GM18502 (cell line): ENCODE measurements at regions not wholly inside any gene's neighbourhood (a gene's known extent, or its start where the extent isn't known, plus 50 kb on each side); places are given as distances from the start of the nearest gene placed in this dataset.
A peak's percentile ranks its signal among the peaks of the same experiment; 100 is the strongest.

Experiments
- ATAC-seq: cut with Tn5 transposase; IDR thresholded peaks from one replicate; pipeline ENCODE4 v1.9.1; 2021; ENCODE audit warnings: mild to moderate bottlenecking; ENCODE audit not compliant: unreplicated experiment, poor library complexity

GRCh38 chr14:97532052-97532451, 734.9 kb downstream of the VRK1 start:
- ATAC-seq = no peak

GRCh38 chr14:97536421-97536820, 739.2 kb downstream of the VRK1 start:
- no peak for ATAC-seq

GRCh38 chr14:97538749-97539410, 741.7 kb downstream of the VRK1 start:
- ATAC-seq = no peak

- no peak for ATAC-seq
These were observed 742.2 kb downstream of the VRK1 start for GRCh38 chr14:97539411-97539795.

- no peak for ATAC-seq
These were observed 742.7 kb downstream of the VRK1 start for GRCh38 chr14:97539884-97540283.

GRCh38 chr14:97543221-97543620, 746.0 kb downstream of the VRK1 start:
- no peak for ATAC-seq

GRCh38 chr14:97543816-97544215, 746.6 kb downstream of the VRK1 start:
- no peak for ATAC-seq

GRCh38 chr14:97544571-97544970, 747.4 kb downstream of the VRK1 start:
- ATAC-seq = peak; percentile 48

GRCh38 chr14:97546491-97547230, 749.5 kb downstream of the VRK1 start:
- ATAC-seq = no peak

GRCh38 chr14:97550463-97550862, 753.3 kb downstream of the VRK1 start:
- ATAC-seq = no peak

- no peak for ATAC-seq
These were observed 757.4 kb downstream of the VRK1 start for GRCh38 chr14:97554597-97554996.

- ATAC-seq = no peak
These were observed 767.2 kb downstream of the VRK1 start for GRCh38 chr14:97564334-97564733.

- no peak for ATAC-seq
These were observed 774.0 kb downstream of the VRK1 start for GRCh38 chr14:97571201-97571600.

GRCh38 chr14:97571866-97572555, 774.8 kb downstream of the VRK1 start:
- ATAC-seq = no peak

- ATAC-seq = no peak
These were observed 775.6 kb downstream of the VRK1 start for GRCh38 chr14:97572583-97573458.

- no peak for ATAC-seq
These were observed 778.5 kb downstream of the VRK1 start for GRCh38 chr14:97575677-97576076.

- no peak for ATAC-seq
These were observed 781.9 kb downstream of the VRK1 start for GRCh38 chr14:97578982-97579548.

GRCh38 chr14:97581016-97581415, 783.8 kb downstream of the VRK1 start:
- no peak for ATAC-seq

GRCh38 chr14:97582022-97582421, 784.8 kb downstream of the VRK1 start:
- ATAC-seq = no peak

GRCh38 chr14:97584528-97584927, 787.3 kb downstream of the VRK1 start:
- ATAC-seq = no peak
